GM23248 (cell line): ENCODE measurements at regions not wholly inside any gene's neighbourhood (a gene's known extent, or its start where the extent isn't known, plus 50 kb on each side); places are given as distances from the start of the nearest gene placed in this dataset.
A peak's percentile ranks its signal among the peaks of the same experiment; 100 is the strongest.

ENCODE experiments used
- DNase-seq: peaks from one replicate; pipeline ENCODE4 v3.0.0-alpha.2; 2015
- H2AFZ ChIP-seq: fragments of 200-600 bp; sonication (generic); 2 replicates; pipeline ENCODE4 v1.6.1; 2016; ENCODE audit warnings: antibody characterized with exemption
- H3F3A ChIP-seq: fragments of 200-600 bp; sonication (generic); 2 replicates; pipeline ENCODE4 v1.6.1; 2016; ENCODE audit warnings: mild to moderate bottlenecking, antibody characterized with exemption, mixed run types; ENCODE audit not compliant: insufficient read depth
- H3K27ac ChIP-seq: fragments of 200-600 bp; sonication (generic); 2 replicates; pipeline ENCODE4 v1.5.1; 2016; ENCODE audit warnings: mild to moderate bottlenecking
- H3K27me3 ChIP-seq: fragments of 200-600 bp; sonication (generic); replicated peaks from 2 replicates; pipeline ENCODE4 v1.6.1; 2016; ENCODE audit warnings: mild to moderate bottlenecking; ENCODE audit not compliant: insufficient read depth
- H3K36me3 ChIP-seq: fragments of 200-600 bp; sonication (generic); 2 replicates; pipeline ENCODE4 v1.6.1; 2016; ENCODE audit warnings: low read depth, mild to moderate bottlenecking
- H3K4me1 ChIP-seq: fragments of 200-600 bp; sonication (generic); 2 replicates; pipeline ENCODE4 v1.6.1; 2016; ENCODE audit warnings: mild to moderate bottlenecking; ENCODE audit not compliant: insufficient read depth
- H3K4me2 ChIP-seq: fragments of 200-600 bp; sonication (generic); one replicate; pipeline ENCODE4 v1.6.1; 2016; ENCODE audit warnings: mild to moderate bottlenecking; ENCODE audit not compliant: unreplicated experiment
- H3K4me3 ChIP-seq: fragments of 200-600 bp; sonication (generic); 2 replicates; pipeline ENCODE4 v1.5.1; 2016; ENCODE audit warnings: mild to moderate bottlenecking
- H3K79me2 ChIP-seq: fragments of 200-600 bp; sonication (generic); 2 replicates; pipeline ENCODE4 v1.6.1; 2016; ENCODE audit warnings: mild to moderate bottlenecking; ENCODE audit not compliant: insufficient read depth
- H3K9ac ChIP-seq: fragments of 200-600 bp; sonication (generic); 2 replicates; pipeline ENCODE4 v1.6.1; 2016; ENCODE audit warnings: mild to moderate bottlenecking
- H3K9me2 ChIP-seq: fragments of 200-600 bp; sonication (generic); 2 replicates; pipeline ENCODE4 v1.6.1; 2016; ENCODE audit warnings: mixed run types, mild to moderate bottlenecking, moderate library complexity; ENCODE audit not compliant: insufficient read depth
- H3K9me3 ChIP-seq: fragments of 200-600 bp; sonication (generic); one replicate; pipeline ENCODE4 v1.6.1; 2017; ENCODE audit warnings: low read depth
- H4K20me1 ChIP-seq: fragments of 200-600 bp; sonication (generic); 2 replicates; pipeline ENCODE4 v1.6.0; 2016; ENCODE audit not compliant: insufficient read depth
- EZH2 ChIP-seq: fragments of 200-600 bp; sonication (generic); IDR thresholded peaks from 2 replicates; pipeline ENCODE4 v1.6.1; 2018; ENCODE audit warnings: antibody characterized with exemption, mild to moderate bottlenecking; ENCODE audit not compliant: insufficient read depth, poor library complexity, severe bottlenecking
- EZH2phosphoT487 ChIP-seq: fragments of 200-600 bp; sonication (generic); IDR thresholded peaks from 2 replicates; pipeline ENCODE4 v1.6.1; 2018; ENCODE audit warnings: antibody characterized with exemption, moderate library complexity, mild to moderate bottlenecking, low read depth; ENCODE audit not compliant: insufficient read depth
- WGBS, 2 experiments: methylation state at CpG; one replicate each; pipeline ENCODE4 v1.1.6; 2015 to 2017; ENCODE audit warnings: low lambda C conversion rate in 2 of 2, low coverage in 1 of 2; ENCODE audit errors: missing lambda C conversion rate in 2 of 2; 5-methylcytosine and 5-hydroxymethylcytosine counted together
- in situ Hi-C: fragments of 300-500 bp; cut with MboI; formaldehyde crosslinking; loops from 2 replicates; pipeline ENCODE4 v1.15.0; 2020

DNA sequence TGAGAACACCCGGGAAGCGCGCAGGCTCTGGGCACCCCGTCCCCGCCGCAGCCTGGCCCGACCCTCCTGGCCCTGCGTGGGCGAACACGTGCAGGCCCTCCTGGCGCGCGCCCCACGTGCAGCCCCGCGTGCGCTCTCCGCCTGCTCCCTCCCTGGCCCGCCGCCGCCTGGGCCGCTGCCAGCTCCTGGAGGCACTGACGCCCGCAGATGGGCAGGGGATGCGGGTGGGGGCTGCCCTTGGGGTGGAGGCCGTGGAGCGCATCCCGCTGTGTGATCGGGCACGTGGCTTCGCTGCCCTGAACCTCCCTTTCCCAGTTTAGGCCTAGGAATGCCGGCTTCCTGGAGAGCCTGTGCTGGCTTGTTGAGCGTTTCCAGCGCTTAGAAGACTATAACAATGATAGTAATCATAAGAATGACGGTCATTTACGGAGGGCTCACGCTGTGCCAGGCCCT lies 104.6 kb upstream of the SLC6A6 start:
- peak; percentile 23 for DNase-seq
- H3K9me3 ChIP-seq, result no peaks in the 10 kb centered on the region
- H4K20me1 ChIP-seq, result no peaks in the 10 kb centered on the region
- H3F3A ChIP-seq, result peaks cover 6% of the 10 kb centered on the region; the same call in 1 of the 2 replicates
- WGBS, 2 experiments, result 42 to 47% methylated on average over 20 to 37 of the region's 37 CpGs
- no peaks in the 10 kb centered on the region for H3K79me2 ChIP-seq
- no peak overlapping the region for H2AFZ ChIP-seq
- H3K27ac ChIP-seq, result no peak overlapping the region
- peaks cover 7% of the 10 kb centered on the region; the same call in 1 of the 2 replicates for H3K27me3 ChIP-seq
- no peaks in the 10 kb centered on the region for H3K9me2 ChIP-seq
- in situ Hi-C loops, result no loop called here
- no peak overlapping the region for H3K4me3 ChIP-seq
- H3K4me2 ChIP-seq, result no peak overlapping the region
- H3K4me1 ChIP-seq, result peaks cover 14% of the 10 kb centered on the region
- TF ChIP-seq EZH2 (no peak), EZH2phosphoT487 (no peak)
- H3K36me3 ChIP-seq, result no peaks in the 10 kb centered on the region
- no peak overlapping the region for H3K9ac ChIP-seq

DNA sequence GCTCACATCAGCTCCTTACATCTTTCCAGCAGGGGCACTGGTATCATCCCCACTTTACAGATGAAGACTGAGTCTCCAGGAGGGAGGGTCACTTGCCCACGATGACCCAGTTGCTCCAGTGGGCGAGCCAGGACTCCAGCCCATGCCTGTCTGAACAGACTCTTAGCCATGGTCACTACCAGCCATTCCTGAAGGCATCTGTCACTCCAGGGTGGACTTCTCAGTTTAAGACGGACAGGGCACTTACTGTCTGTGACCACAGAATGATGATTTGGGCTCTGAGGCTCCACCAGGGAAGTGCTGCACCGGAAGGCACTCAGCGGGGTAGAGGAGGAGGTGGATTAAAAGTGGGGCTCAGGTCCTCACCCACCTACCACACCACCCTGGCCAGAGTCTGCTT lies 104.0 kb upstream of the SLC6A6 start:
- in situ Hi-C loops, result no loop called here
- 92 to 94% methylated on average over 5 of the region's 5 CpGs for WGBS, 2 experiments
- H3K79me2 ChIP-seq, result no peaks in the 10 kb centered on the region

DNA sequence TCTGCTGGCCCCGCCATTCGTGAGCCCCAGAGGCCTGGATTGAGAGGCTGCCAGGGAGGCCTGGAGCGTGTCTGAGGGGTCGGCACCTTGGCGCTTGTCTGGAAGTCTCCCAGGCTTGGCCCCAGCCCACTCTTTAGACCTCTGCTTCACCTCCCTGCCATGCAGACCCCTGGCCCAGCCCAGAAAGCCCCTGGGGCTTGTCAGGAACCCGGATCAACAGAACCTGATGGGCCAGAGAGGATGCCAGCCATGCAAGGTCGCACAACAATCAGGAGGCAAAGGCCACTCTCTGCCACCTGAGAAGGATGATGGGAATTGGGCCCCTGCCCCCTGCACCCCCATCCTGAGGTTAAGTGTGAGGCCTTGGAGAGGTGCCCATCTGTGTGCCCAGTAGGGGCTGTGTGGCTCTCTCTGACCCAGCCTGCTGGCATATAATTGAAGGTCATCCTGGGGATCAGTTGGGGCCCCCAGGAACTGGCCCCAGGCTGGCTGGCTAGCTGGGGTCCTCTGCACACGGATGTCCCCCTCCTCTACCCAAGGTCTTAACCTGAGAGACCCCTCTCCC lies 103.3 kb upstream of the SLC6A6 start:
- Histone ChIP-seq H3K27ac (no peak overlapping the region), H3K9ac (no peak overlapping the region), H4K20me1 (no peaks in the 10 kb centered on the region), H3K4me3 (no peak overlapping the region), H3K9me3 (no peaks in the 10 kb centered on the region), H3K9me2 (no peaks in the 10 kb centered on the region), H2AFZ (no peak overlapping the region), H3K36me3 (no peaks in the 10 kb centered on the region), H3K4me2 (no peak overlapping the region), H3K4me1 (peaks cover 14% of the 10 kb centered on the region), H3F3A (peaks cover 6% of the 10 kb centered on the region; the same call in 1 of the 2 replicates), H3K79me2 (no peaks in the 10 kb centered on the region), H3K27me3 (peaks cover 7% of the 10 kb centered on the region; the same call in 1 of the 2 replicates)
- 81 to 87% methylated on average over 8 of the region's 8 CpGs for WGBS, 2 experiments
- DNase-seq, result no peak
- no peak for TF ChIP-seq EZH2phosphoT487
- no peak for TF ChIP-seq EZH2
- in situ Hi-C loops, result no loop called here

More for the DNA sequence above, 104.0 kb upstream of the SLC6A6 start:
- TF ChIP-seq EZH2 (no peak), EZH2phosphoT487 (no peak)
- Histone ChIP-seq H3K4me2 (no peak overlapping the region), H3K9me3 (no peaks in the 10 kb centered on the region), H4K20me1 (no peaks in the 10 kb centered on the region), H2AFZ (no peak overlapping the region), H3K4me1 (peaks cover 14% of the 10 kb centered on the region), H3F3A (peaks cover 6% of the 10 kb centered on the region; the same call in 1 of the 2 replicates), H3K36me3 (no peaks in the 10 kb centered on the region), H3K27me3 (peaks cover 7% of the 10 kb centered on the region; the same call in 1 of the 2 replicates), H3K9me2 (no peaks in the 10 kb centered on the region), H3K27ac (no peak overlapping the region), H3K4me3 (no peak overlapping the region), H3K9ac (no peak overlapping the region)
- no peak for DNase-seq

GRCh38 chr3:14299767-14300166 lies 102.6 kb upstream of the SLC6A6 start:
- no peak for TF ChIP-seq EZH2phosphoT487
- TF ChIP-seq EZH2, result no peak
- Histone ChIP-seq H3K27me3 (peaks cover 7% of the 10 kb centered on the region; the same call in 1 of the 2 replicates), H3K9me3 (no peaks in the 10 kb centered on the region), H3K79me2 (no peaks in the 10 kb centered on the region), H3K36me3 (no peaks in the 10 kb centered on the region), H3K9me2 (no peaks in the 10 kb centered on the region), H3K4me2 (no peak overlapping the region), H2AFZ (no peak overlapping the region), H3K4me3 (no peak overlapping the region), H3K9ac (no peak overlapping the region), H3K4me1 (peaks cover 14% of the 10 kb centered on the region), H3F3A (peaks cover 6% of the 10 kb centered on the region; the same call in 1 of the 2 replicates), H3K27ac (no peak overlapping the region), H4K20me1 (no peaks in the 10 kb centered on the region)
- WGBS, 2 experiments, result 74 to 86% methylated on average over 4 to 5 of the region's 5 CpGs
- in situ Hi-C loops, result no loop called here
- no peak for DNase-seq
